NK-92 (cell line): ENCODE measurements at regions not wholly inside any gene's neighbourhood (a gene's known extent, or its start where the extent isn't known, plus 50 kb on each side); places are given as distances from the start of the nearest gene placed in this dataset.

ENCODE experiments used
- DNase-seq: peaks from one replicate; lab custom pipeline; 2025; ENCODE audit not compliant: unreplicated experiment; lab: John Stamatoyannopoulos, UW

DNA sequence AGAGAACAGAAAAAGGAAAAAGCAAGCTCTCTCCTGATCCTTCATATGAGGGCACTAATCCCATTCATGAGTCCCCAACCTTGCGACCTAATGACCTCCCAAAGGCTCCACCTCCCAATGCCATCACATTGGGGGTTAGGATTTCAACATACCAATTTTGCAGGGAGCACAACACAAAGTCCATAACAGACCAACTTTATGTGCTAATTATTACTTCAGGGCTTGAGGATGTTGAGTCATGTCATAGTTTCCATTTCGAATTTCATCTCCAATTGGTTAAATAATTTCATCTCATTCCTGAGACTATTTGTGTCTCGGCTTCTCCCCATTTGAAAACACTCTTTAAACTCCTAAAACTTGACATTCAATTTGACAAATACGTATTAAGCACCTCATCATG is 69.9 kb upstream of the KLF7 start:
- DNase-seq: no peak

DNA sequence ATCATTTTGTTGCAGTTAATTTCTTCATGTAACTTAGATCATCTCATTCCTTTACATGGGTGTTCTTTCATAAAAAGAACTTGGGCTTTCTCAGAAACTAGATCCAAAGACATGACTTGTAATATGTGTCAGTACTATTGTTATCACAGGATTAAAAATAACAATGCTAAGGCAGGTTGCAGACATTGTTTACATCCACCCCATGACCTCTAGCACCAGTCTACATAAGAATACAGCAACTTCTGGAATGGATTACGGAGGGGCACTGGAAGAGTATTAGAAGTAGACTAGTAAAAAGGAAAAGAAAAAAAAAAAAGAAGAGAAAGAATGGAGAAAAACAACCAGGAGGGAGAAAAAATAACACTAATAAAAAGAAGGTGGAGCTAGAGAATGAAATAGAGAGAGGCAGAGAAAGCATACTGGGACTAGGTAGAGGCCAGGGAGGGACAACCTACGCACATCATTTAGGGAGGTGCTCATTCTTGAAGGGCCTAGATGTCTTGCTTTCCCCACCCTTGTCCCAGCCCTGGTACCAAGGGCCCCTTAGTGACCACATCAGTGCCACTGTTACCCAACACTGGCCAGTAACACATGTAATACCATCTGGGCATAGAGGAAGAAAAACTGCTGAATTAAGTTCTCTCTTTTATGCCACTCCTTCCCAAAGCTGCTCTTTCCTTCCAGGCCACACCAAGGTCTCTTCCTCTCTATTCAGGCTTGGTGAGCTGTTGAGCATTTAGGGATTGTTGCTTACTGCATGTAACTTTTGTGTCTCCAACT is 70.6 kb upstream of the KLF7 start:
- no peak for DNase-seq

DNA sequence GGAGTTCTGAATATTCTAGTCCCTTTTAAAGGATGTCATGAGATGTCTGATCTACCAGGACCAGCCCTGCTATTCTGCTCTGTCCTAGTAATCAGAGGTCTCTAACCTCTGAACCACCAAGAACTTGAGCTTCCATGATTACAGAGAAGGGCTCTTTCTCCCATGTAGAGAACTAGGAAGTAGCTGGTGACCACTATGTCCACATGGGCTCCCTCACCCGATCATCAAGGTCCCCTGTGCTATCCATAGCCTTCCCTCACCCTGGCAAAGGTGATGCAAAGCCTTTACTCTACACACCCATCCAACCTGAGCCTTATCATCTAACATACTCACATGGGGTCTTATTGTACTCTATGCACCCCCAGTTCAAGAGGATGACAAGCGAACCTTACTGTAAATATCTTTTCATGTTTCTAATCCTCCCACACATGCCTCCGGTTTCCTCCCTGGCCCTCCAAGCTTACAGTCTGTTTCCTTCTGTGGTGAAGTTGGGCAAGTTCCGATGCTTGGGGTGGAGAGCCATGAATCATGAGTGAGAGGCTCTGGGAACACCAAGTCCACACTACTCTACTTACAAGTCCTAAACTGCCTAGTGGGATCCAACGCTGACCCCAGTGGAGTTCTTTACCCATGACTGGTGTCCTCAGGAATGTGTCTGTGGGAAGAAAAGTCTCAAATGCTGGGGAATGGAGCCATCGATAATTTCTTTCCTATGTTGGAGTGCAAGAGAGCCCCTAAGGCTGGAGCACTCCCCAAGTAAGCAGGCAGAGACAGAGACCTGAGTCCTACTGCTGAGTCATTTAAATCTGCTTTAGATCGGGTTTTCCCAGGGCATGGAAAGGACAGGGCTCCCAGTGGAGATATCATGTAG is 73.3 kb upstream of the KLF7 start:
- DNase-seq: no peak

DNA sequence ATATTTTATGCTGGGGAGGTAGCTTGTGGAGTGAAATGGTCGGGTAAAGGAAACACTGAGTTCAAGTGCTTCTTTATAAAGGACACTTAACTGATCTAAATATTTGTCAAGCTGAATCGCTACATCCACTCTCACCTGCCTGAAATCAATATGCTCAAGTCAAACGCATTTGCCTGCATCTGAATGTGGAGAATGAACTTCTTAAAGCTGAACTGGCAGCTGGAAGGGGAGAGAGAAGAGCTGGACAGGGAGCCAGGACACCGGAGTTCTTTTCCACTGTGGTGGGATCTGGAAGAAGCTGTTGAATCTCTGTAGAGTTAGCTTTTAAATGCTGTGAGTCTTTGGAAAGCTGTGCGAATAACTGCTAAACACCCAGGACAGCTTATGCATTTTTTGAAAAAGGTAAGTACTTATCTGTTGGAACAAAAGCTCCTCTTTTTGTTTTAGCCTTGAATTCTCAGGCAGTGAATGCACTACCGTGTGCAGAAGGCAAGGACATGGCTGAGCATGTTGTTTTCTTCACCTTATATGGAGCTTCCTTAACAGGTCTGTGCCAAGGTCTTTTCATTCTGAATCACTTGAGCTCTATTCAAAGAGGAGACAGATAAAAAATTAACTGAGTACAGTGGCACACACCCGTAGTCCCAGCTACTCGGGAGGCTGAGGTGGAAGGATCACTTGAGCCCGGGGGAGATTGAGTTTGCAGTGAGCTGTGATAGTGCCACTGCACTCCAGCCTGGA is 74.2 kb upstream of the KLF7 start:
- no peak for DNase-seq

DNA sequence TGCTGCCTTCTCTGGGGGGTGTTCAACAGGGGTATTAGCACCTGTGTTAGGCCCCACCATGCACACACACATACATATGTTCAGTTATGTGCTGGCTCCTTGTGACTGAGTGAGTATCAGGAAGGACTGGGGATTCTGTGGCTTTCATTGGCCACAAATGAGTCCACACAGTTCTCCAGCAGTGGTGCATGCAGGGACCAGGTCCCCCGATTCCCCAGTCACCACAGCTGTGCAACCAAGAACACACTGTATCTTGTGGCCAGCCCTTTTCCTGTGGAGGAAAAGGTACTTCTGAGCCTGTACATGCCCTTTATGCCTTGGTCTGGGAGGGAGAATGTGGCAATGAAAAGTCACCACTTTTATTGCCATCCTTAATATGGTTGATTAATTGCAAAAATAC is 74.9 kb upstream of the KLF7 start:
- DNase-seq: no peak

DNA sequence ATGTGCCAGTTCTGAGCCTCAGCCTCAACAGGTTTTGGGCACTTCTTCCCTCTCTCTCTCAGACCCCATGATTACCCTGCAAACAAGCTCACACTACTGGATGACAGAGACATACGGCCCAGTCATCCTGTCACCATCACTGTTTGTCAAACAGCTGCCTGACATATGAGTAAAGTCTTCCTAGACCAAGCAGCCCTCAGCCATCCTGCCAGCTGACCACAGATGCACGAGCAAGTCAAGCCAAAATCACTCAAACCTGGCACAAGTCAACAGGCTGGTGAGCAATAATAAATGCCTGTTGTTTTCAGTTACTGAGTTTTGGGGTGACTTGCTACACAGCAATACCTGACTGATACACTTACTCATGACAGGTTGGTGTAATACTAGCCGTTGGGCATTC is 75.5 kb upstream of the KLF7 start:
- no peak for DNase-seq

DNA sequence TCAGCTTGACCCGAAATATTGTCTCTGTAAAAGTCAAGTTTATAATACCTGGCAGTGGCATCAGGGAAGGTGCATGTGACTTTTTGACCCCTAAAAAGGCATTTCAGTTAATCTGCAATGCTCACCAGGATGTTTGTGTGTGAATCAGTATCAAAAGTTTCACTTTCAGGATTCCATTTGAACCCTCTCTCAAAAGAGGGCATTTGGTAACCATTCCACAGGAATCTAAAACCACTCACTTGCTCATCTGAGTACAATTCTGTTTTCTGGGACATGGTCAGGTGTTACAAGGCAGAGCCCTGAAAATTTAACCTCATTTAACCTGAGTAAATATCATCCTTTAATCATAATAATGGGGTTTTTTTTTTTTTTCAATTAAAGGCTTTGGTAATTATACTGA is 77.9 kb upstream of the KLF7 start:
- DNase-seq: no peak

DNA sequence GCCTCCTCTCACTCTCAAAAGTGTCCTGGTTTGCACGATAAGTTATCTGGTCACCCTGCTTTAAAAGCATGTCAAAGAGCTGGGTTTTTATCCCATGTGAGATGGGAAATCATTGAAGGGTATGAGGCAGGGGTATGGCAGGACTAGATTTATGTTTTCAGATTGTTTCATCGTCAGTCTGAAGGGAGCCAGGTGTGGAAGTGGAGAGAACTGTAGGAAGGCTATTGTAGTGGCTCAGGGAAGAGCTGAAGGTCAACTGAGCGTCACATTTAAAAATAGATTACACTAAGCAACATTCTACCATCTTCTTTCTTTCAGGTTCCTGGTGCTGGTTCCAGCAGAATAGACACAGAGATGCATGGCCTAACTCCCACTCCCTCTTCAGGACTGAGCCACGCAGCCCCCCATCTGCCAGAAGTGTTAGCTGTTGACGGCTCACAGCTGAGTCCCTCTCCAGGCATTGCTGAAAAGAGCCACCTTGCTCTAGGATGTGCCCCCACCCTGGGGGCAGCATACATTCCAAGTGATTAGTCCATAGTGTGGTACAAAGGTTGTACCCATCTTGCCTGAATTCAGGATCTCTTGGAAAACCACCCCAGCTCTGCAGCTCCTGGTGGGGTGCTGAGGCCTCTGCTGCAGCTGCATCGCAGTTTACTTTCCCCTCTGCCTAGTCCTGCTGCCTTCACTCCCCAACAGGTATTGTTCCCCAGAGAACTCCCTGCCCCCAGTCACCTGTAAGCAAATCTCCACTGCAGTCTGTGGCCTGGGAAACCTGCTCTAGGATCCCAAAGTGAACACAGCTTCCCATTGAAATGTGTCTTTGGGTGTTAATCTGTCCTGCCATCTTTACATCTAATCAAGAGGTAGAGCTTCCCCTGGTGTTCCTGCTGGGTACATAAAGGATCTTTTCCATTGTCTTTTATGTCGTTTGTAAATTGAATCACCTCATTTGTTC is 79.5 kb upstream of the KLF7 start:
- no peak for DNase-seq

DNA sequence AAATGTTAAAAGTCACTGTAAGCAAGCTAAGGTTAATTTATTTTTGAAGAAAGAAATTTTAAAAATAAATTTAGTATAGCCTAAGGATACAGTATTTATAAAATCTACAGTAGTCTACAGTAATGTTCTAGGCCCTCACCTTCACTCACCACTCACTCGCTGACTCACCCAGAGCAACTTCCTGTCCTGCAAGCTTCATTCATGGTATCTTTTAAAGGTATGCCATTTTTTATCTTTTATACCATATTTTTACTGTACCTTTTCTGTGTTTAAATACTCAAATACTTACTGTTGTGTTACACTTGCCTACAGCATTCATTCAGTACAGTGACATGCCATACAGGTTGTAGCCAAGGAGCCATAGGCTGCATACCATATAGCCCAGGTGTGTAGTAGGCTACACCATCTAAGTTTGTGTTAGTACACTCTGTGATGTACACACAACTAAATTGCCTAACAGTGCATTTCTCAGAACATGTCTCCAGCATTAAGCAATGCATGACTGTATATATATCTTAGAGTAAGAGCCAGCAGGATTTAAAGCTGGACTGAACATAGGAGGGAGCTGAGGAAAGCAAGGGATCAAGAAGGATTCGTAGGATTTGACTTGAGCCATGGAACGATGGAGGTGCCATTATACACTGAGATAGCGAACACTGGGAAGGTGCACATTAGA is 83.1 kb upstream of the KLF7 start:
- no peak for DNase-seq

DNA sequence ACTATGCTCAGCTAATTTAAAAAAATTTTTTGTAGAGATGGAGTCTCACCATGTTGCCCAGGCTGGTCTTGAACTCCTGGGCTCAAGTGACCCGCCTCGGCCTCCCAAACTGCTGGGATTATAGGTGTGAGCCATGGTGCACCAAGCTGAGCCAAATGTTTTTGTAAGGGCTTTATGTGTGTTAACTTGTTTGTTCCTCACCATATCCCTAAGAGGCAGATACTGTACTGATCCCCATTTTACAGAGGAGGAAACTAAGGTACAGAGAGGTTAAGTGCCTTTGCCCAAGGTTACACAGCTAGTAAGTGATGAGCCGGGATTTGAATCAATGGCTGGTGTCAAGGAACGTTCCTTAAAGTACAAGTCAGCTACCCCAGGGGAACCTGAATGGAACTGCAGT is 85.3 kb upstream of the KLF7 start:
- no peak for DNase-seq

DNA sequence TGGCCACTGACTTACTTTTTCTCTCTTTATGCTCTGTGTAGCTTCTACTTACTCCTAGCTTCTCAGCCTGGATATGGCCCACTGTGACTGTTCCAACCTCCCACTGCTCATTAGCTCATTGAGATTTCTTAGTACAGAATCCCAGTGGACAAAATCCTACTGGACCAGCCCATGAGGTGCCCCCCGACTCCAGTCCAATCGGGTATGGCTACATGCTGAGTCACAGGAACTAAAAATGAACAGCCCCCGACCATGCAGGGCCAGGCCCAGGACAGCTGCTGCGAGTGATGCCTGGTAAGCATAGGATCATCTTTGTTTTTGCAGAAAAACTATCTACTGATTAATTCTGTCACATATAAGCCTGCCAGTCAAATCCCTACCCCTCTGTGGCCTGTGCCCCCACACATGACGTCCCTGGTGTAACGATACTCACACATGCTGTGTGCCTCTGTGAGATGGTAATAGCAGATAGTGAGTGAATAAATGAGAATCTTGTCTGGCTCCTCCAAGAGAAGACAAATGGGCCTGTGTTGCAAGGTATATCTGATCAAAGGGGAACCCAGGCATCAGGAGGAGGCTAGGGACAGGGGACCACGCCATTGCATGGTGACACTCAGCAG is 85.9 kb upstream of the KLF7 start:
- no peak for DNase-seq

DNA sequence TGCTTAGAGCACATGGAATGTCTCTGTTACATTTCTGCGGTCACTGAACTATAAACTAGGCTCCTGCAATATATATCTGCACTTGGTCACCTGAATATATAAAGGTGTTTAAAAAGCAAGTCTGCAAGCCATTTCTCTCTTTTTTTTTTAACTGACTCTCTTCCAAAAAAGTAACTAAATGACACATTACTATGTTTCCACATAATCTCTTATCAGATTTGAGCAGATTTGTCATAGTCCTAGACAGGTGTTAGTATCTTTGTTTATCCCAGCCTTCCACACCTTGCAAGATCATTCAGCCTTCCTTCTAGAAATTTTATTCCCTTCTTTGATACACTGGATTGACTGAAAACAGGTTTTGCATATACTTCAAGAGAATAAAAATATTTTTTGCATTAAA is 86.7 kb upstream of the KLF7 start:
- no peak for DNase-seq

DNA sequence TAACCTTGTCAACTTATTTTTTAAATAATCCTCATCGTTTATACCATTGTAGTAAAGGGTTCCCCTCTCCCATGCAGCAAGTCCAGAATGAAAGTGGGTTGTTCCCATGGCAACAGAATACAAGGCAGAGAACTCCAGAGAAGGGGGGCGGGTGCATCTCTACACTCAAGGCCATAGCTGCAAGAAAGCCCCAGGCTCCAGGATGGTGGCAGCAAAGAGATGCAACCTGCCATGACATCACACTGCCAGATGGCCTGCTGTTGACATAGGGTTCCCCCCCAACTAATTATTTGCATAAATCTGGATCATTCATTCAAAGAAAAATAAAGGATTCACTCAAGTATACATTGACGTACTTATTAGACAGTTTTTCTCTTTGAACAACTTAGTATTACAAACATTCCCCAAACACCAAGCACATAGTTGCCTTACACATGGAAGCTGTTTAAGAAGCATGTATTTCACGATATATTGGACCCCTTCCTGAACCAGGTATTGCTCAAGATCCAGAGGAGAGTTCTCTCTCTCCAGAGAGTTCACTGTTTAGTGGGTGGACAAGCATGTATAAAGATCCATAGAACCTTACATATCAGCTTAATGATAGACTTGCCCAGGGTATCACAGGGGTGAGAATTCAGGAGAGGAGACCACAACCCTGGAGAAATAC is 87.4 kb upstream of the KLF7 start:
- DNase-seq: no peak

DNA sequence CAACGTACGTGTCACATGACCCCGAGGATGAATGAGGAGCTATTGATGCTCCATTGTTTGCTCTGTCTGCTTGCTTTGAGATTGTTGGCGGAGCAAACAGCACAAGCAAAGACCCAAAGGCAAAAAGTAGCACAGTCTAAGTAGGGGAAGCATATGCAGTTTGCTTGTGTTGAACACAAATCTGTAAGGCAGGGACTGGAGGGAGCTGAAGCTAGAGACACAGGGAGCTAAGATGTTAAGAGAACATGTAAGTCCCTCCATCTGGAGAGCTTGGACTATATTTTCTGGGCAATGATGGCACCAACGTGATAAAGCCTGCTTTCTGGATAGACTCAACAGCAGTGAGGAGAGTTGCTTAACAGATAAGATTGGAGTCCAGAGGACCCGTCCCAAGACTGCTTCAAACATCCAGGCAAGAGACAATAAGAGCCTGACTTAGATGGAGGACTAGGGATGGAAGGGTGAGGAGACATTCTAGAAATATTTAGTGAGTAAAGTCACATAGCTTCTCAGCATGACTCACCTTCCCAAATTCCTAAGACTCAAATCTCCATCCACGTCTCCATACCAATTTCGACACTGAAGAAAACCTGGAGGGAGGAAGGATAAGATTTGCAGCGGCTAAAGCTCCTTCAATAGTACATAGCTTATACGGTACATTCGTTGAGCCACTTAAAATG is 88.1 kb upstream of the KLF7 start:
- DNase-seq: no peak

DNA sequence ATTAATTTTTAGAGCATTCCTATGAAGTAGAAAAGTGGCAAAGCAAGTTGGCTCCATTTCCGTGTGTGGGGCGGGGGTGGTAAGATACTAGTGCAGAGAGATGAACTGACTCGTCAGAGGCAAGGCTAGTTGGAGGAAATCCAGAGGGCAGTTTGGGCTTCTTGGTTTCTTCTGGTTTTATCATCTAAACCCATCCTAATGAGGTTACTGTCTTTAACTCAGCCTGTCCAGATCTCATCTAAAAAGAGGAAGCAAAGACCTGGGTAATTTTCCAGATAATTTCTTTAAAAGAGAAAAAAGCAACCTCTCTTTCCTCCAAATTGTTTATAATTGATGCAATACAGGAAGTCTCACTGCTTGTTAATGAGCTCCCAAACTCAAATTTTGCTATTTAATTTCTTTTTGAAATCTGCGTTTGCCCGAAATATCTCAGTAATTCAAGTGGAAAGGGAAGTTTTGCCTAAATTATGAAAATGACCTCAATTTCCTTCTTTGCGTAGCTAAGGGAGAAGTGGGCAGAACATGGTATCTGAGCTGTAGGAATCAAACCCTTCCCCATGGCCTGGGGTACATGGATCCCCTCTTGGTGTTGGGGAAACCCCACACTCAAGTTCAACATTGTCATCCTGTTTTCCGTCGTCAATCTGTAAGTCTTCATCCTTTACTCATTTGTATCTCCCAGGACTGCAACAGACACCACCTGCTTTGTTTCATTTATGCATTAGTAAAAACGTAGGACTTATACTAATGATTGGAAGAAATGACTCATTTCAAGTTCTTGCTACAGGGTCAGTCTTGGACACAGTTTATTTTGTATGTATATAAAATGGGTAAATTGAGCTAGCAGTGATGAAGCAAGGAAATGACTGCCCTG is 89.1 kb upstream of the KLF7 start:
- no peak for DNase-seq

DNA sequence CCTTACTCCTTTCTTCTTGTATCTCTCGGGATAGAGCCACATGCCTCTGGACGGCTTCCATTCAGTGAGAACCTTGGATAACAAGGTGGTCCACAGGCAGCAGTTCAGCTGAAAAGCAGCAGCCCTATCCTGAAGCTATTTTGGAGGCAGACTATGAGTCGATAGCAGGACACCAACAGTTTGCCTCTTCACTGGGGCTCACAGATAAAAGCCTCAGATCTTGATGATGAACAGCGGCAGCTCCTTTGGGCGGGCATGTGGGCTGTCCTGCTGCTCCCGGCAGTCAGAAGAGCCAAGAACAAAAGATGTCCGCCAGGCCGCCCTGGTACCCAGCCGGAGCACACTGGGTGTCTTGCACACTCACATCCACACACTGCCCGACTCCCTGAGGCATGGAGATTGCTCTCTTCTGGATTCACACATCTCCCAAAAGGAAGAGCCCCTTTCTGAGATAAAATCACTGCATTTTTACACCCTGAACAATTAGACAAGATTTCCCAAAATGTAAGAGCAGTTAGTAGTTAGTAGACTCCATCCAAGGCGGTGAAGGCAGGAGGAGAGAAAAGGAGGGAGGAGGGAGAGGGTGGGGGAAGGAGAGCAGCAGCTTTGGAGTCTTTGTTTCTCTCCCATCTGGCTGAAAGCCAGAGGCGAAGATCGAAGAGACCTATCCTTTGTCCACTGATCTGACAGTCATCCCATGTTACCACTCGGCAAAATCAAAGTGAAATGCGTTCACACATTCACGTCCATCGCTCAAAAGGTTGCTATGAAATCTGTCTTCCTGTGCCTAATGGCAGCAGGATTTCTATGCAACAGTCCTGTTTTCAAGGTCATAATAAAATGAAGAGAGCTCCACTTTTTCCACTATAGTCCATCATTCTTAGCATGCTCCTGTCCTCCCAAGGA is 90.1 kb upstream of the KLF7 start:
- DNase-seq: no peak
